IMR-90 (cell line): ENCODE measurements at regions not wholly inside any gene's neighbourhood (a gene's known extent, or its start where the extent isn't known, plus 50 kb on each side); places are given as distances from the start of the nearest gene placed in this dataset.

Experiments
- RAD21 ChIP-seq: IDR thresholded peaks from 2 replicates; pipeline ENCODE4 v1.6.1; 2012; ENCODE audit warnings: low read length, improper control_type of control experiment
- TF ChIP-seq, protein P1 (sequence below): conservative IDR thresholded peaks from 2 replicates; pipeline ENCODE4 v1.5.1; 2012; ENCODE audit warnings: mild to moderate bottlenecking, low read depth, low read length, improper control_type of control experiment

DNA sequence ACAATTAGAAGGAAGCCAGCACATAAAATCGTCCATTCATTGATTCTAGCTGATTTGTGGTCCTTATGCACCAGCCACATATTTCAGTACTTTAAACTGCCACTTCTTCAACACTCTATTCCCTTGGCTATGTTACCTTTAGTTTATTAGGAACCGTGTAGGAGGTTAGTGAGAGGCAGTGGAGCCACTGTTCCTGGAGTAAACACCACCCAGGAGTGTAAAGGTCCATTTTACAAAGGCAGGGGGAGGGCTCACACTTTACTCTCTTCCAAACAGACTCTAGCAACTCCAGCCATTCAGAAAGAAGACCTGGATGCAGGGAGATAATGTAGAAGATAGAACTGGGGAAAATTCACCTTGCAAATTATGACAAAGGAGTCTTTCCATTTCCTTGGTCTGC, 170.2 kb upstream of the RPS23 start:
- TF ChIP-seq, protein P1, sequence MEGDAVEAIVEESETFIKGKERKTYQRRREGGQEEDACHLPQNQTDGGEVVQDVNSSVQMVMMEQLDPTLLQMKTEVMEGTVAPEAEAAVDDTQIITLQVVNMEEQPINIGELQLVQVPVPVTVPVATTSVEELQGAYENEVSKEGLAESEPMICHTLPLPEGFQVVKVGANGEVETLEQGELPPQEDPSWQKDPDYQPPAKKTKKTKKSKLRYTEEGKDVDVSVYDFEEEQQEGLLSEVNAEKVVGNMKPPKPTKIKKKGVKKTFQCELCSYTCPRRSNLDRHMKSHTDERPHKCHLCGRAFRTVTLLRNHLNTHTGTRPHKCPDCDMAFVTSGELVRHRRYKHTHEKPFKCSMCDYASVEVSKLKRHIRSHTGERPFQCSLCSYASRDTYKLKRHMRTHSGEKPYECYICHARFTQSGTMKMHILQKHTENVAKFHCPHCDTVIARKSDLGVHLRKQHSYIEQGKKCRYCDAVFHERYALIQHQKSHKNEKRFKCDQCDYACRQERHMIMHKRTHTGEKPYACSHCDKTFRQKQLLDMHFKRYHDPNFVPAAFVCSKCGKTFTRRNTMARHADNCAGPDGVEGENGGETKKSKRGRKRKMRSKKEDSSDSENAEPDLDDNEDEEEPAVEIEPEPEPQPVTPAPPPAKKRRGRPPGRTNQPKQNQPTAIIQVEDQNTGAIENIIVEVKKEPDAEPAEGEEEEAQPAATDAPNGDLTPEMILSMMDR = no peak
- no peak for TF ChIP-seq RAD21
